Epithelial cell of proximal tubule (primary cell): ENCODE measurements at regions not wholly inside any gene's neighbourhood (a gene's known extent, or its start where the extent isn't known, plus 50 kb on each side); places are given as distances from the start of the nearest gene placed in this dataset.

Experiments
- DNase-seq: peaks from one replicate; pipeline ENCODE4 v3.0.0-alpha.2; 2011; ENCODE audit warnings: low read depth
- H3K4me3 ChIP-seq: 2 replicates; pipeline ENCODE4 v1.5.1; 2011; ENCODE audit warnings: low read depth, mild to moderate bottlenecking, low read length
- CTCF ChIP-seq: conservative IDR thresholded peaks from 2 replicates; pipeline ENCODE4 v1.5.1; 2012; ENCODE audit warnings: low read depth, mild to moderate bottlenecking, low read length

GRCh38 chrY:19574939-19575338 is 169.6 kb downstream of the KDM5D start:
- no peak overlapping the region for H3K4me3 ChIP-seq
- no peak for TF ChIP-seq CTCF

GRCh38 chrY:19573646-19574045 is 170.9 kb downstream of the KDM5D start:
- no peak for DNase-seq
- TF ChIP-seq CTCF = no peak

More at GRCh38 chrY:19574939-19575338, 169.6 kb downstream of the KDM5D start:
- DNase-seq = no peak

GRCh38 chrY:19570999-19571398 is 173.5 kb downstream of the KDM5D start:
- DNase-seq = no peak
- no peak for TF ChIP-seq CTCF
- H3K4me3 ChIP-seq = peak overlapping the region; percentile 8

More at GRCh38 chrY:19573646-19574045, 170.9 kb downstream of the KDM5D start:
- H3K4me3 ChIP-seq = no peak overlapping the region

GRCh38 chrY:19567943-19568342 is 176.6 kb downstream of the KDM5D start:
- DNase-seq = no peak
- TF ChIP-seq CTCF = no peak
- H3K4me3 ChIP-seq = peak overlapping the region; percentile 69

GRCh38 chrY:19567051-19567921 is 177.2 kb downstream of the KDM5D start:
- peak; percentile 72 for DNase-seq
- peak overlapping the region; percentile 69 for H3K4me3 ChIP-seq
- no peak for TF ChIP-seq CTCF

- no peak for TF ChIP-seq CTCF
Observed at GRCh38 chrY:19559161-19559560, 185.4 kb downstream of the KDM5D start.

More at GRCh38 chrY:19559161-19559560, 185.4 kb downstream of the KDM5D start:
- no peak for DNase-seq
- H3K4me3 ChIP-seq = no peak overlapping the region
